ENCODE measurements at regions not wholly inside any gene's neighbourhood (a gene's known extent, or its start where the extent isn't known, plus 50 kb on each side); places are given as distances from the start of the nearest gene placed in this dataset.

DNA sequence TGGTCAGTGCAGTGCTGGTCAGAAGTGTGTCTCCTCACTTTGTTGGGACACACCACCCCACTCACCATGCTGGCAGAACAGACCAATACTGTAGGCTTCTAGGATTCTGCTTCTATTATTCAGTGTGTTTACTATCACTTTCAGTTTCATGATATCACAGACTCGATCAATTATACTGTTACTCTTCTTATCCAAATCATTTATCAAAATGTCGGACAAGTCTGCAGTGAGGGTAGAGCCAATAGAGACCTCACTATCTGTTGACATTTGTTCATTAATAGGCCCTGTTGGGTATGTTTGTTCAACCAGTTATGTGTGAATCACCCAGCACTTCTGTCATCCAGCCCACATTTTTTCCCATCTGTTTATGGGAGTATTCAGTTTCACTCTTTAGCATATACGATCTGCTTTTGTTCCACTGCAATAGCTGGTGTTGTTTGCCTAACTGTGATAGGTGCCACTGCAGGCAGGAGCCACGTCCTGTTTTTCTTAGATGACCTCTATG, 140.1 kb downstream of the NRN1 start:
- H3K18ac ChIP-seq (ENCODE audit: insufficient read length, low read depth, low read length) = no peak overlapping the region
- no peaks in the 10 kb centered on the region for H3K36me3 Mint-ChIP-seq (ENCODE audit: insufficient read depth in 1 of 3, low read depth in 3 of 3)
- H3K27me3 Mint-ChIP-seq (ENCODE audit: low read depth) = peaks cover 22% of the 10 kb centered on the region
- no peak overlapping the region for H2AFZ ChIP-seq (ENCODE audit: low read length)
- H2AK5ac ChIP-seq (ENCODE audit: insufficient read length, low read length) = no peak overlapping the region
- H2BK15ac ChIP-seq (ENCODE audit: low read depth, low read length) = no peak overlapping the region
- H3K56ac ChIP-seq (ENCODE audit: insufficient read length, low read depth, low read length) = no peak overlapping the region
- H4K20me1 ChIP-seq (ENCODE audit: control insufficient read depth, insufficient read depth, insufficient read length) = no peaks in the 10 kb centered on the region
- no peak overlapping the region for H4K91ac ChIP-seq (ENCODE audit: insufficient read length, low read depth, low read length)
- no peak overlapping the region for H4K8ac ChIP-seq (replicated peaks; ENCODE audit: insufficient read length, low read depth, low read length)
- H4K5ac ChIP-seq (ENCODE audit: insufficient read length, low read depth, low read length) = no peak overlapping the region
- no peak overlapping the region for H2BK20ac ChIP-seq (ENCODE audit: low read depth, low read length, poor library complexity, severe bottlenecking)
- no peak overlapping the region for H3K14ac ChIP-seq (ENCODE audit: insufficient read depth, low read length)
- H3K27ac ChIP-seq (ENCODE audit: insufficient read length, low read depth, low read length) = no peak overlapping the region
- no peaks in the 10 kb centered on the region for H3K79me2 ChIP-seq (ENCODE audit: insufficient read depth, low read length)
- no peak overlapping the region for H3K4me2 ChIP-seq (ENCODE audit: insufficient read depth, insufficient read length, low read length)
- no peaks in the 10 kb centered on the region for H3K23me2 ChIP-seq (ENCODE audit: insufficient read length, low read depth, low read length, poor library complexity, severe bottlenecking)
- H3K9me3 ChIP-seq (ENCODE audit: control insufficient read depth, low read depth, low read length) = no peaks in the 10 kb centered on the region
- no peak overlapping the region for H3K23ac ChIP-seq (ENCODE audit: insufficient read length, low read depth, low read length)
- no peaks in the 10 kb centered on the region for H3K4me1 ChIP-seq (ENCODE audit: insufficient read depth, low read length)
- H3K4me3 Mint-ChIP-seq = no peak overlapping the region
- H2BK5ac ChIP-seq (ENCODE audit: insufficient read length, low read length) = no peak overlapping the region
- DNase-seq = no peak
- H3T11ph ChIP-seq (ENCODE audit: low read length) = no peak overlapping the region
- no peak overlapping the region for H3K9ac ChIP-seq (ENCODE audit: extremely low read depth, insufficient read length, low read length)
- no CpG with 5 or more reads among the region's 4 CpGs for WGBS (ENCODE audit: extremely low coverage, insufficient read length, low lambda C conversion rate)
- TF ChIP-seq, protein P1, sequence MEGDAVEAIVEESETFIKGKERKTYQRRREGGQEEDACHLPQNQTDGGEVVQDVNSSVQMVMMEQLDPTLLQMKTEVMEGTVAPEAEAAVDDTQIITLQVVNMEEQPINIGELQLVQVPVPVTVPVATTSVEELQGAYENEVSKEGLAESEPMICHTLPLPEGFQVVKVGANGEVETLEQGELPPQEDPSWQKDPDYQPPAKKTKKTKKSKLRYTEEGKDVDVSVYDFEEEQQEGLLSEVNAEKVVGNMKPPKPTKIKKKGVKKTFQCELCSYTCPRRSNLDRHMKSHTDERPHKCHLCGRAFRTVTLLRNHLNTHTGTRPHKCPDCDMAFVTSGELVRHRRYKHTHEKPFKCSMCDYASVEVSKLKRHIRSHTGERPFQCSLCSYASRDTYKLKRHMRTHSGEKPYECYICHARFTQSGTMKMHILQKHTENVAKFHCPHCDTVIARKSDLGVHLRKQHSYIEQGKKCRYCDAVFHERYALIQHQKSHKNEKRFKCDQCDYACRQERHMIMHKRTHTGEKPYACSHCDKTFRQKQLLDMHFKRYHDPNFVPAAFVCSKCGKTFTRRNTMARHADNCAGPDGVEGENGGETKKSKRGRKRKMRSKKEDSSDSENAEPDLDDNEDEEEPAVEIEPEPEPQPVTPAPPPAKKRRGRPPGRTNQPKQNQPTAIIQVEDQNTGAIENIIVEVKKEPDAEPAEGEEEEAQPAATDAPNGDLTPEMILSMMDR (conservative IDR thresholded peaks at IDR 0.05) = no peak
- no peaks in the 10 kb centered on the region for H3K79me1 ChIP-seq (ENCODE audit: insufficient read depth, low read depth, low read length, poor library complexity, severe bottlenecking)
- H2BK12ac ChIP-seq (ENCODE audit: insufficient read length, low read depth, low read length) = no peak overlapping the region
- H3K9me3 Mint-ChIP-seq = peaks cover 4% of the 10 kb centered on the region in 2 experiments; a peak in 3 of 5 replicates
- H2BK120ac ChIP-seq (ENCODE audit: low read depth, low read length, poor library complexity, severe bottlenecking) = no peak overlapping the region
- no peak overlapping the region for H3K4ac ChIP-seq (ENCODE audit: low read depth, low read length)
- H3K27me3 ChIP-seq (ENCODE audit: insufficient read depth, low read length) = no peaks in the 10 kb centered on the region; the same call in 1 of the 2 replicates
- H3K27ac Mint-ChIP-seq = no peak overlapping the region
- no peaks in the 10 kb centered on the region for H3K4me1 Mint-ChIP-seq
